ENCODE measurements at regions not wholly inside any gene's neighbourhood (a gene's known extent, or its start where the extent isn't known, plus 50 kb on each side); places are given as distances from the start of the nearest gene placed in this dataset.

DNA sequence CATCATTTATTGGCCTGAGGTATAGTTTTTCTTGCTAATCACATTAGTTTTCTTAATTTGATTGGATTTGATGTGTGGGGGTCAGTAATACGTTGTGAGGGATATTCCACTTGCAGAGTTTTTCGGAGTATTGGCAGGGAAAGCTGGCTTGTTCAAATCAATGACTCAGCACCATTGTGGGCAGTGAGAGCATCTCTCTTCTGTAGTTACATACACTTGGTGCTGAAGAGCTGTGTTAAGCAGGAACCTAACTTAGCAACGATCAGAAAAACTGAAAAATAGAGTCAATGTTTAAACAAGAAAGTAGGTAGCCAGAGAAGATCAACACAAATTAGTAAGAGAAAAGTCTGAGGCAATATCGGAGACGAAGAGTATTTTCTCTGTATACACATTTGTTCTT lies 344.6 kb upstream of the EDIL3 start:
- TF ChIP-seq, protein P1, sequence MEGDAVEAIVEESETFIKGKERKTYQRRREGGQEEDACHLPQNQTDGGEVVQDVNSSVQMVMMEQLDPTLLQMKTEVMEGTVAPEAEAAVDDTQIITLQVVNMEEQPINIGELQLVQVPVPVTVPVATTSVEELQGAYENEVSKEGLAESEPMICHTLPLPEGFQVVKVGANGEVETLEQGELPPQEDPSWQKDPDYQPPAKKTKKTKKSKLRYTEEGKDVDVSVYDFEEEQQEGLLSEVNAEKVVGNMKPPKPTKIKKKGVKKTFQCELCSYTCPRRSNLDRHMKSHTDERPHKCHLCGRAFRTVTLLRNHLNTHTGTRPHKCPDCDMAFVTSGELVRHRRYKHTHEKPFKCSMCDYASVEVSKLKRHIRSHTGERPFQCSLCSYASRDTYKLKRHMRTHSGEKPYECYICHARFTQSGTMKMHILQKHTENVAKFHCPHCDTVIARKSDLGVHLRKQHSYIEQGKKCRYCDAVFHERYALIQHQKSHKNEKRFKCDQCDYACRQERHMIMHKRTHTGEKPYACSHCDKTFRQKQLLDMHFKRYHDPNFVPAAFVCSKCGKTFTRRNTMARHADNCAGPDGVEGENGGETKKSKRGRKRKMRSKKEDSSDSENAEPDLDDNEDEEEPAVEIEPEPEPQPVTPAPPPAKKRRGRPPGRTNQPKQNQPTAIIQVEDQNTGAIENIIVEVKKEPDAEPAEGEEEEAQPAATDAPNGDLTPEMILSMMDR (IDR thresholded peaks at IDR 0.05): no peak
- no peak for TF ChIP-seq POLR2A (IDR thresholded peaks at IDR 0.05)
